HG03439 (cell line): ENCODE measurements at regions not wholly inside any gene's neighbourhood (a gene's known extent, or its start where the extent isn't known, plus 50 kb on each side); places are given as distances from the start of the nearest gene placed in this dataset.

Source experiments
- ATAC-seq: cut with Tn5 transposase; IDR thresholded peaks from one replicate; pipeline ENCODE4 v1.9.1; 2021; ENCODE audit warnings: mild to moderate bottlenecking, moderate library complexity; ENCODE audit not compliant: unreplicated experiment

DNA sequence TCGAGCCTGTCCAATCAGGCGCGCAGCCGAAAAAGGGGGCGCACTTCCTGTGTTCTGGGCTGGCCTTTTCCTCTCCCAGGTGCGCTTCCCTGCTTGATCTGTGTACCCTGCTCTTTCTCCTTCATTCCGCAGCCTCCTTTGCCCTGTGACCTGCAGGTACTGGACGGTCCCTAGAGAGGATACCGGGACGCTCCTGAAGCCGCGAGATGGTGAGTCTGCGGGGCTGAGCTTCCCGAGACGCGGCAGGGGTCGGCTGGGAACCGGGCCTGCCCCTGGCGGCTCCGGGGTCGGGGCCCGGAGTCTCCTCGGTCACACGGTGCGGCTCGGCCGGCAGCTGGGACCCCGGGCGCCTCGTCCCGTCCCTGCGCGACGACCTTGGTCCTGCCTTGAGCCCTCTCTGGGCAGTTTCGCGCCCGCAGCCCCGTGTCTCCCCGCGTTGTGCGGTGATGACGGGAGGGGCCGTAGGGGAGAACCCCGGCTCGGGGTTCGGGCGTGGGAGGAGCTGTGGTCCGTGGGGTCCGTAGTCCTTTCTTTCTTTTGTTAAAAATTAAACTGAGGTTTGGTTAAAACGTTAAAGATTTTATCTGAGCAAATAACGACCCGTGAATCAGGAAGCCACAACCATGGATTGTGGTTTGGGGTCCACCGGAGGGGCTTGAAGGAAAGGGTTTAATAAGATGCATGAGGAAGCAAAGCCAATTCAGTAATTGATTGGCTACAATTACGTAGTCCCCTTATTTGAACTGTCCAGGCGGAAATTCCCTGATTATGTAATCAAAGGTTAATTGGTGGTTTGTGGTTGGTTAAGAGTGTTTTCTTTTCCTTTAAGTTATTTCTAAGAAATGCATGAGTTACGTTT lies 172.8 kb upstream of the ZNF267 start:
- peak; percentile 34 for ATAC-seq

DNA sequence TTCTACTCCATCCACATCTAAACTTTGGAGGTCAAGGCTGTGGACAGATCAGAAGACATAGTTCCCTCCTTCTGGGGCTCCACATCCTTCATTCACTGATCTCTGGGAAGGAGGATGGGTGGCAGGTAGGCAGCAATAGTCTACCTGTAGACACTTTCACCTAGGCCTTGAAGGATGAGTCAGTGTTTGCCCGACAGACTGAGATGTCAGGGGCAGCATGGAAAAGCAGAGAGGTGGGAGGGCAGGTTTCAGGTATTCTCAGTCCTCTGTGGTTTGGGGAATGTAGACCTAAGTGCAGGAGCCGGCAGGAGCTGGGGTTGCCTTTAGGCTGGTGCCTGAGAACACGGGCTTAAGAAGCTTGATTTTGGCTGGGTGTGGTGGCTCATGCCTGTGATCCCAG lies 171.9 kb upstream of the ZNF267 start:
- ATAC-seq: no peak

DNA sequence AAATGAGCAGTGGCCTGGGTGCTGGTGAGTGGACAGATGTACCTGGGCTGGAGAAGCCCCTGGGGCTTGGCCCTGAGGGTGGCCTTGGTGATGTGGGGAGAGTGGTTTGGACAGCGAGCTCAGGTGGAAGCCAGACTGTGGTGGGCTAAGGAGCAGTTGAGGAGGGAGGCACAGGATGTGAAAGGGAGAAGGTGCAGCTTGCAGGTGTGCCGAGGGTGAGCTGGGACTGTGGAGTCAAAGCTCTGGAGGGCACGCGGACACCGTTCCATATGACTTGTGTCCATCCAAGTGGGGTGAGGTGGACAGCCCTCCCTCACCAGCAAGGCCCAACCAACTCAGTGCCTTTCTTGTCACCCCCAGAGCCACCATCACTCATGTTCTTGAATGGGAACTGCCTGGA lies 170.8 kb upstream of the ZNF267 start:
- ATAC-seq: no peak

DNA sequence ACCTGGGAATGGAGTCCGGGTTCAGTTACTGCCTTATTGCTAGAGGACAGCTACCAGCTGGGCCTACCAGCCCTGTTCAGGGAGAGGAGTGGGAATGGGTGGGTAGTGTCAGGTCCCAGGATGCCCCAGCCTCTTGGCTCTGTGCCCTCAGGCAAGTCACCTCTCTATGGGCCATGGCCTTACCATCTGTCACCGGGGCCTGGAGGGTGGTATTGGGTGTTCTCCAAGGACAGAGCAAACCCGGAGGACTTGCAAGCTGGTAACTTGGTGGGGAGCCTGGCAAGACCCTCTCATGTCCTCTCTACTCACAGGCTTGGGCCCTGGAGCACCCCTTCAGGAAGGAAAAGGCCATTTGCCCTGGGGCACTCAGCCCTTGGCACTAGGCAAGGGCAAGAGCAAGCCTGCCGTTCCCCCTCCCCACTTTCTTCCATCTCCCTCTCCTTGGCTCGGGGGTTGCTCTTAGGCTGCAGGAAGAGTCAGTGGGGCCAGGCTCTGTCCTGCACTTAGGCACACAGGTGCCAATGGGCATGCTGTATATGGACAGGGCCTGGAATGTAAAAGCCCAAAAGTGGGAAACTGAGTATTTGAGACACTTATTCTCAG lies 170.0 kb upstream of the ZNF267 start:
- ATAC-seq: no peak

DNA sequence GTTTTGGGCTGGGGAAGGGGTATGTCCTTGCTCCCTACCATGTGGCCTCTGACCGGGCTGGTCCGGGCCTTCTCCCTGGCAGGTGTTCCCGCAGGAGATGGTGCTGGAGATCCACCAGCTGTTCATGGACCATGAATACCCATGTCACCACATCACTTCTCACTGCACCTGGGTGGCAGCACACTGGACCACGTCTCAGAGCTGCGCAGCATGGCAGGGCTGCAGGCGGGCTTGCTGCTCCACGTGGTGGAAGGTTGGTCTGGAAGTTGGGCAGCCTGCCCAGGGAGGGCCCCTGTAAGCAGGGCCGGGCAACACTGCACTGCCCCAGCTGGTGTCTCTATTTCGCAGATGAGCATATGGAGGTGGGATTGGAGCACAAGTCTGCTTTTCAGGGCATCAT lies 169.5 kb upstream of the ZNF267 start:
- ATAC-seq: no peak

DNA sequence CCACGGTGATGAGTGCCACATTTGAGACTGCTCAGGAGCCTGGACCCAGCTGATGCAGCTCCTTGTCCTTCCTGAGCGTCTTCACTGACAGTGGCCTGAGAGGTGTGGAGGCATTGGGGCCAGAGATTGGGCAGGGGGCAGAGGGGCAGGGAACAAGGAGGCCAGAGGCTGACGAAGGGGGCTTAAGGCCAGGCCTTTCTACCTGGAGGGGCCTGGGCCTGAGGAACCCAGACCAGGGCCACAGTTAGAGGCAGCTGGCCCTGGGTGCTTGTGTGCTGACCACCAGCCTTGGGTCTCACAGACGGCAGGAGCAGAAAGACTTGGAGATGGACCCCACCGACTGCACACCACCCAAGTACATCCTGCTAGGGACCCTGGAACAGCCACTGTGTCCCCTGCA lies 168.2 kb upstream of the ZNF267 start:
- ATAC-seq: no peak

DNA sequence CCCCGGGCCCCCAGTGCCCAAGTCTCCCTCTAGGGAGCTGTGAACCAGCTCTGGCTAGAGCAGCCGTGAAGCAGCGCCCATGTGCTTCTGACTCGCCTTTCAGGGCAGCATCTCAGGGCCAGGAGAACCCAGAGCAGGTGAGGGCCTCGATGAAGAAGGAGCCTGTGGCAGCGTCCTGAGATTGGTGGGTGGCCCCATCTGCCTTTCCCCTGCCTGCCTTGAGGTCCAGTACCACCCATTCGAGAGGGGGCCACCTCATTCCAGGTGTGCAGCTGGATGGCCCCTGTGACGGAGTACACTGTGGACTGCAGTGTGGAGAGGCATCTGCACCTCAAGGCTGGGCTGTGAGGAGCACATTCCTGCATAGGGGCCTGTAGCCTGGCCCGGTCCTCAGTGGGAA lies 167.3 kb upstream of the ZNF267 start:
- no peak for ATAC-seq

DNA sequence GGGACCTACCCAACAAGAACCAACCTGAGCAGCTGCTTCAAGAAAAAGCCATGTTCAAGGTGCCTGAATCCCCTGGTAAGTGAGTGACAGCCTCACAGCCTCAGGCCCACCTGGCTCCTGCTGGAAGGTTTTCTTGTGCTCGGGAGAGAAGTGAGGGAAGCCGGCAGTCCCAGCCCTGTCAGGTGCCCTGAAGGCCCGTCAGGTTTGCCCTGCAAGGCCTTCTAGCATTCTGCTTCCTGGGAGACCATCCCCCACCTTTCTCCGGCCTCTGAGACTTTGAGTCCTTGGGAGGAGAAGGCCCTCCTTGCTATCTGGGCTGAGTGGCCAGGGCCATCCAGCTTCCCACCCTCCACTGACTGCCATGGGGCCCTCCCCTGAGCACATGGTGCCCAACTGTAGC lies 166.7 kb upstream of the ZNF267 start:
- ATAC-seq: no peak

DNA sequence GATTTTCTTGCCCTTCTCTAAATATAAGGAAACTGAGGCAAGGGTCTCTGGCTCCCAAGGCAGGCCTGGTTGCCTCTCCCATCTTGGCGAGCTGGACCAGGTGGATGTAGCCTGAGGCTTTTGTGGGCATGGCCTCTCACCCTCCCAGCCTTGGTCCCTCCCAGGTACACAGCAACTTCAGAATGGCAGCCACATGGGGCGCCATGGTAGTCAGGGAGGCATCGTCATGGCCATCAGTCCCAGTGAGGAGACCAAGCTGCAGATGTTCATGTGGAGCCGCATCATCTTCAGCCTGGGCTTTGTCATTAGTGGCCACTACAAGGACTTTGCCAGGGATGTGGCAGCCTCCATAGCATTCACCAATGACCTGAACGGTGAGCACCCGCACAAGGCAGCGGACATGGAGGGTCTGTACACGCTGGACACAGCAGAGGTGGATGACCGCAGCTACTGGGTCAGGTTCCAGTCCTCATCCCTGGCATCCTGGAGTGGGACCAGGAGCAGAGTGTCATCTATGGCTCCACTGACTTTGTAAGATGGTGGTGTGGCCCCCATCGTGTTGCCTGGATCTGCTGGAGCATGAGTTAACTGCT lies 165.8 kb upstream of the ZNF267 start:
- no peak for ATAC-seq

DNA sequence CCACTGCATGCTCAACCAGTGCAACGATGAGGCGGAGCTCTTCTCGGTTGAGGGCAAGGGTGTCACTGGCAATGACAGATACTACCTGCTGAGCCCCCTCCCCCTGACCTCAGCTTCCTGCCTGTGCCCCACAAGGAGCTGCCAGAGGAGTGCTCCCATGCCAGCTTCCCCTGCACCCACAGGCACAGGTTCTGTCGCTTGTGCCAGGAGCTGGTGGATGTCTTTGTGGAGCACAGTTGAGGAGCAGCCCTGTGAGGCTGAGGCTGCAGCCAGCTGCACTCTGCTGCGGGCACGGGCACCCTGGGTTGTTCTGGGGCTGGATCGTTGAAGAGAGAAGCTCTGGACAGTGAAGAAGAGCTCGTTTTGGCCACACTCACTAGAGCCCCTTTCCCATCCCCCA lies 165.3 kb upstream of the ZNF267 start:
- ATAC-seq: no peak

DNA sequence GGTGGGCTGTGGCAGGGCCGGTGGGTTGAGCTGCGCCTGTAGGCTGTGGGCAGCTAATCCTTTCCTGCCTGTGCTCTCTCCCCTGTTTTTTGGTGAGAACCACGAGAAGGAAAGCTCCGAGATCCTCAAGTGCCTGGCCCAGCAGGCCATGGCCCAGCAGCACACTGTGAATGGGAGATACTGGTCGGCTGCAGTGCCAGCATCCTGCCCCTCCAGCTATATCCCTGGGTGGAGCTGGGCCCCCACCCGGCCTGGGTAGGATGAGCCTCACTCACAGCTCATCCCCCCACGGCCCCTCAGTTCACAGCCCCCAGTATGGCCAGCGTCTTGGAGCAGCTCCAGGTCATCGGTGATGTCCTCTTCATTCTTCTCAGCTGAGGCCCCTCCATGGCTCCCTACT lies 164.4 kb upstream of the ZNF267 start:
- ATAC-seq: no peak

DNA sequence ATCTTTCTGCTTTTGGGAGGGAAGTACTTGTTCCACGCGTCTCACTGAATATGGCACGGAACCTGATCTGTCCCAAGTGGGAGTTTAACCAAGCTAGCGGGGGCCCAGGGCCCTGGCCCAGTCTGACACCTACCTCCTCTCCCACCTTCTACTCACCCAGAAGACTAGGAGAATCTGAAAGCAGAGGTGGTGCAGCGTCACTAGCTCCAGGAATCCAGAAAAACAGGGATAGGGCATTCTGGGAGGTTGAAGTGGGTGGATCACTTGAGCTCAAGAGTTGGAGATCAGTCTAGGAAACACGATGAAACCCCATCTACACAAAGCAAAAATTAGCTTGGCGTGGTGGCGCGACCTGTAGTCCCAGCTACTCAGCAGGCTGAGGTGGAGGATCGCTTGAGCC lies 163.5 kb upstream of the ZNF267 start:
- no peak for ATAC-seq

DNA sequence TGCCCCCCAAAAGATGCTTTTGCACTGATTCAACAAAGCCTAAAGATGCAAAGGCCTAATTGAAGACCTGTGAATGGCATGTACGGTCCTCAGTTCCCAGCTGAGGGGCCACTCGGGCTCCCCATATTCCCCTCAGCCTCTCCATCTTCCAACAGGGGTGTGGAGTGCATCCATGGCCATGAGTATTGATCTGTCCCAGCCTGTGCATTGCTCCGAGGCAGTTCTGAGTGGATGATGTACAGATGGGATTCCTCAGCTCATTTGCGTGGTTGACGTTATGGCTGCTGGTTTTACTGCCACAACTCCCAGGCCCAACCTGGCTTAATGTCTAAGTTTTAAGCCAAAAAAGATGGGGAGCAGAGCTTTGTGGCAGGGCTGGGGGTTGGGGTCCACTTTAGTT lies 162.7 kb upstream of the ZNF267 start:
- no peak for ATAC-seq

DNA sequence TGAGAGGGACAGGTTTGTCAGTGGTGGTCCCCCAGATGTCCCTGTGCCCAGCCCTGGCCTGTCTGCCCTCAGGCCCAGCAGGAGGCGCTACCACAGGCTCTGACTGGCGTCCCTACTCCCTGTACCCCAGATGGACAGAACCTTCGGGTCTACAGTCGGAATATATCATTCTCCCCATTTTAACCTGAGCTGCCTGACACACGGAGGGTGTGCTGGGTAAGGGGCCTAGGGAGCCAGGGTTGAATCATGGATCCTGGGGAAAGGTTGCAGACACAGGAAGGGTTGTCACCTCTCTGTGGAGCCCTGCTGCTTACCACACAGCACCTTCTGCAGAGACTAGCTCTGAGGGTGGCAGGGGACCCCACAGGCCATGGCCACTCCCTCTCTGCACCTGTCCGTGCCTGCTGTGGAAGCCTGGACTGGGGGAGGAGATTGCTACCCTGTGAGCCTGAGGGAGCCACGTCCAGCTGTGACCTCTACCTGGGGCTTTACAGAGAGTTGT lies 162.2 kb upstream of the ZNF267 start:
- no peak for ATAC-seq

DNA sequence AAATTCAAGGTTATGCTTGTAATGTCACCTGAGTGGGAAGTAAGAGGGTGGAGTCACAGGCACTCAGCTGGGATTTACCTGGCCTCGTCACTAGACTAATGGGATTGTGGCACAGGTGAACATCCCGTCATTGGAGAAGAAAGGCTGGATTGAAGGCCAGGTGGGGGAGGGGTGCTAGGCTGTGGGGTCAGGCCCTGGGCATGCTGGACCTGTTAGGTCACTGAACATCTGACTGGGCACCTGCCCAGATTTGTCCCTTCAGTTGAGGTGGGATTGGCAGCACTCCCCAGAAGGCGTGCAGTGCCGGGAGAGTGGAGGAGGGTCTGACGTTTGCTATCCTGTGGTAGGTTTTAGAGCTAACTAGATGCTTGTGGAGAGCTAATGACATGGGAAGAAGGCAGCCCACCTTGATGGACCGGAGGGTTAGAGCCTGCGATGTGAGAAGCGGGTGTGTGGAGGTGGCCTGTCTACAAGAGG lies 161.5 kb upstream of the ZNF267 start:
- no peak for ATAC-seq

DNA sequence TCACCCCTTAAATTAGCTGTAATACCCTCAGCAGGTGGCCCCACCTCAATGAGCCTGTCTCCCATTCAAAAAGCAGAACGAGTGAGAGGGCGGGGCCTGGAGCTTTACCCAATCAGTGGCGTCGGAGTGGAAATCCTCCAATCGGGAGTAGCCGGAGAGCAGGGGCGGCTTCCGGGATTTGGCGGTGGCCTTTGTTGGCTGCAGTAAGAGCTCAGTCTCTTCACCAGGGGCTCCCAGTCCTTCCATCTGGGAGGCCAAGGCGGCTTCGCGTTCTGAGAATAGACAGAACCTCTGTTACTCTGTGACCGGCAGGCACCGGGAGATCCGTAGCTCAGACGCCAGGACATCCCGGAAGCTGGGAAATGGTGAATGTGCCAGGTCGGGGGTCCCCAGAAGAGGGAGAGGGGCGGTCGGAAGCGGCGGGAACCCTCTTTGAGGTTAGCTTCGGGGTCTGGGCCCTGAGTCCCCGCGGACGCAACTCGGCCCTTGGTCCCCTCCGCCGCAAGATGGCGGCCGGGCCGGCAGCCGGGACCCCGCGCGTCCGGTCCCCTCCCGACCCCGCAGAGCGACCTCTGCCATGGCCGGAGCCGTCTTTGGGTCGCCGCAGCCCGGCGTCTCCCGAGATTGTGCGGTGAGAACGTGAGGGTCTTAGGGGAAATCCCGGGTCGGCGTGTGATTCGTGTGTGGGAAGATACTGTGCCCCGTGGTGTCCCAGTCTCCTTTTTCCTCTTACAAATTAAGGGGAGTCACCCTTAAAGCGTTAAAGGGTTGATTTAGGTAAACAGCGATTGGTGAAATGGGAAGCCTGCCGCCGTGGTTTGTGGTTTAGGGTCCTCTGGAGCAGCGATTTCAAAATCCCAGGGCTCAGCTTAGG lies 160.3 kb upstream of the ZNF267 start:
- ATAC-seq: peak; percentile 92

DNA sequence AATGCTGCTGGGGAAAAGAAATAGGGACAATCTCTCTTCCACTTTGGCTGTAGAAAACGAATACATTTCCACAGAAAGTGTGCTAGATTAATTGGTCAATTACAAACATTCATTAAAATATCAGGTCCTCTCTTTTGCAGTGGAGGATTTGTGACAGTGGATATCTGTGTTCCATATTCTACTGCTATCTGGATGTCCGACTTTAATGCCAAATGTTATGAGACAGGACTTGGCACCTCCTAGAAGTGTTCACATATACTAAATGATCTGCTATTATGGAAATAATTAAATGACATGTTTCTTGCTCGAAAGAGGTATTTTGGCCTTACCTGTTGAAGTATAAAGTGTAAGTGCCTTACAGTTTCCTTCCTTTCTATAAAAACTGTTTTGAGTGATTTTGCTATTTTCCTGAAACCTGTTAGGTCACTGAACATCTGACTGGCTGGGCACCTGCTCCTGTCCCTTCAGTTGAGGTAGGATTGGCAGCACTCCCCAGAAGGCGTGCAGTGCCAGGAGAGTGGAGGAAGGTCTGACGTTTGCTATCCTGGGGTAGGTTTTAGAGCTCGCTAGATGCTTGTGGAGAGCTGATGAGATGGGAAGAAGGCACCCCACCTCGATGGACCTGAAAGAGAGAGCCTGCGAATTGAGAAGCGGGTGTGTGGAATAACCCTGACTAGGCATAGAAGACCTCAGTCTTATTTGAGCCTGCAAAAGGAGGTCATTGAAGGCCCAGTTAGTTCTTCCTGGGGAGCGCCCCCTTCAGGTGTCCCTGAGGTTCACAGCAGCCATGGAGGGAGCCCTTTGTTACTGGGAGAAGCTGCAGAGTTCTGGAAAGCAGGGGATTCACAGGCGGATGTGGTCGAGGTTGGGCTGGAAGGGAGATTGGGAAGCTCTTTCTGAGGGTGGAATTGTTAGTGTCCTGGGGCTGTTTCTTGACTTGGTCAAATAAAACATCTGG lies 159.4 kb upstream of the ZNF267 start:
- no peak for ATAC-seq

DNA sequence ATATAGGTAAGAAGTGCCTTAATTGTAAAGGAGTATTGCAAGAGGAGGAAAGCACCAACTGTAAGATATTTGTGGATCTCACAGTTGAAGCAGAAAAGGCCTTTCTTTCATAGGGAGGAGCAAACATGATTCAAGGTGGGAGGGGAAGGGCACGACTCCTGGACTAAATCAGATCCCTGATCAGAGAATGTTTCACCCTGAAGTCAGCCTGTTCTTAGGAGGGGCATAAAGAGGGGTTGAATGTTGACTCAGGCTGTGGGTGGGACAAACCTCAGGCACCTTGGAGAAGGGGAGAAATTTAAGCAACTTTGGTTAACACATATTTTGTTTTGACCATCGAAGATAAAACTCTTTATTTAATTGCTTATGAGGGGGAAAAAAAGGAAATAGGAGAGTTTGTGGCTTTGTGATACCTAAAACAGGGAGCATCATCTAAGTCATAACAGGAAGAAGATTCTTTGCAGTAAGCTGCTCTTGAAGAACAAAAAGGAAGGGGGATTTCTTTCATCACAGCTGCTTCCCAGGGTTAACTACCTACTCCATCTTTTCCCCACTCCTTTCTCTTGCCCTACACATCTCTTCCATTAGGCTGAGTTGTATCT lies 158.6 kb upstream of the ZNF267 start:
- ATAC-seq: no peak

DNA sequence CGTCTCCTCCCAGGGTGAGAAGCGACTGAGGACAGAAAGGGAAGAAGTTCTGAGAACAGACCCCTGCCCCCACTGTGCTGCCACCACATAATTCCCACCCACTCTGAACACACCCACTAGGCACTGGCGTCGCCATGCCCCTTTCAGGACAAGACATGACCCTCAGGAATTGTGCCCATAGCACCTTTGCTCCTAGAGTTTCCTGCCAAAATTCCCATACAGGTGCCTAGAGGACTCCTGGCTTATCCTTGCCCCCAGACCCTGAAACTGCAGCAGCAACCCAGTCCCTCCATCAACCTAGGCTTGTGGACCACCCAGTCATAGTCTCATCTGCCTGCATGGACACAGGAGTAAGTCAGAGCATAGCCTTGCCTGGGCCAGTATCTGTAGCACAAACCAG lies 157.7 kb upstream of the ZNF267 start:
- no peak for ATAC-seq
